ENCODE measurements at regions not wholly inside any gene's neighbourhood (a gene's known extent, or its start where the extent isn't known, plus 50 kb on each side); places are given as distances from the start of the nearest gene placed in this dataset.

DNA sequence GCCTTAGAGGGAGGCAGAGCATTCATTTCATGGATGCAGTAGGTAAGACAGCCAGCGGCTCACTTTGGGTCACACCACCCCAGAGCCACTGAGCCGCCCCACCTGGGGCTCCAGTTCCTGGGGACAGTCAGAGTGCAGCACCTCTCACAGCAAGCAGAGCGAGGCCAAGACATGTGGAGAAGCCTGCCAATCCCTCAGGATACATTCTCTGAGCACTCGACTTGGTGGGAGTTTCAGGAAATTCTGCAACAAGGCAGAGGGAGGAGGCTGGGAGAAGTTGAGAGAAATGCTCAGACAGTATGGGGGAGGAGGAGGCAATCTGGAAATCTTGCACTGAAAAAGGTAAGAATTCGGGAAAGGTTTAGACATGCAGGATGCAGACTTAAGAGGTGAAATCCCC lies 60.8 kb upstream of the WLS start:
- DNase-seq (ENCODE audit: low spot score) (no peak), FAIRE-seq (no peak)

DNA sequence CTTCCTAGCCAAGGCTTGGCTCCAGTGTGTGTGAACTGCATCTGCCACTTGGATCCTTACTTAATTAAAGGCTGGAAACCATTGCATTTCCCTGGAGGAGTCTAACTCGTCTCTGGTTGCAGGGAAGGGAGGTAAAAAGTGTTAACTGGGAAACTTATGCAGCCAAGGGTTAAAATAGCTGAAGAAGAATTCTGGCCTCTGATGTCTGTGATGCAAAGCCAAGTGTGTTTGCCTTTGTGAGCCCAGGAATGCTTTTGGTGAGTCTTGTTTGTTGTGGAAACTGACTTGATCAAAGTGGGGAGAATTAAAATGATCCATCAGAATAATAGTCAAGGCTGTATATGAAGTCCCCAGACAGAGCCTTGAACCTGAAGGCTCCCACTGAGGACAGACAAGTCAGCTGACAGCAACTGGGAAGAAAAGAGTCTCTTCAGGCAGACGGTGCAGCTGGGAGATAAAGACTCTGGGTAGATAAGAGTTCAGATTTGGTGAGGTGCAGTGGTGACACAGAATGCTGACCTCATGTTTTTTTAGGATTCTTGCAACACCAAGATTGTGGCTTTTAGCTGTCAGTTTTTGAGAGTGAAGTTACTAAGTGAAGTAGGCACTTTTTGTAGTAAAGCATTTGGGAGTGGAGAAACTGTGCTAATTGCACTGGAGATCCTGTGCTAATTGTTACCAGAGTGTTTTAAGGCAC lies 59.5 kb upstream of the WLS start:
- FAIRE-seq, result no peak
- DNase-seq (ENCODE audit: low spot score), result no peak

DNA sequence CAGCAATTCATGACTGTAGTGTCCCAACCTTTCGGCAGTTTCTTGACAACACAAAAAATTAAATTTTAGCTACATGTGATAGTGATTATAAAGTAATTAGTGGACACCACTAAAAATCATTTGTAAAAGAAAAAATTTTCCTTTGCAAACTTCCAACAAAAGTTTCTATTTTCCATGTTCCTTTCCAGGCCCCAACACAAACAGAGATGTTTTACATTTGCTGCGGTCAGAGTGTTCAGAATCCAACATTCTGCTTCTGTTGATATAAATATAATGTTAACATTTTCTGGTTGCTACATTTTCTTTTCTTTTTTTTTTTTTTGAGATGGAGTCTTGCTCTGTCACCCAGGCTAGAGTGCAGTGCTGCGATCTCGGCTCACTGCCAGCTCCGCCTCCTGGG lies 54.9 kb upstream of the WLS start:
- FAIRE-seq (no peak), DNase-seq (ENCODE audit: low spot score) (no peak)

- FAIRE-seq, result no peak
- no peak for DNase-seq (ENCODE audit: low spot score)
These were observed 52.7 kb upstream of the WLS start for GRCh38 chr1:68285046-68285445.

GRCh38 chr1:68281946-68282615 lies 49.8 kb upstream of the WLS start:
- DNase-seq (ENCODE audit: low spot score) (no peak), FAIRE-seq (no peak)
